Hepatocyte (in vitro differentiated cells): ENCODE measurements at regions not wholly inside any gene's neighbourhood (a gene's known extent, or its start where the extent isn't known, plus 50 kb on each side); places are given as distances from the start of the nearest gene placed in this dataset.

ENCODE experiments used
- DNase-seq: peaks from one replicate; pipeline ENCODE4 v3.0.0-alpha.2; 2016; ENCODE audit warnings: low spot score
- H2AFZ ChIP-seq: fragments of 200-600 bp; sonication (generic); 2 replicates; pipeline ENCODE4 v1.6.0; 2016; ENCODE audit warnings: antibody characterized with exemption, mild to moderate bottlenecking
- H3K27ac ChIP-seq: fragments of 200-600 bp; sonication (generic); 2 replicates; pipeline ENCODE4 v1.5.1; 2016; ENCODE audit warnings: mild to moderate bottlenecking
- H3K27me3 ChIP-seq: fragments of 200-600 bp; sonication (generic); 2 replicates; pipeline ENCODE4 v1.6.1; 2016
- H3K36me3 ChIP-seq: fragments of 200-600 bp; sonication (generic); replicated peaks from 2 replicates; pipeline ENCODE4 v1.5.1; 2016; ENCODE audit warnings: low read depth; ENCODE audit not compliant: insufficient read depth
- H3K4me1 ChIP-seq: fragments of 200-600 bp; sonication (generic); 2 replicates; pipeline ENCODE4 v1.5.1; 2016; ENCODE audit warnings: mild to moderate bottlenecking, moderate library complexity; ENCODE audit not compliant: insufficient read depth
- H3K4me2 ChIP-seq: fragments of 200-600 bp; sonication (generic); 2 replicates; pipeline ENCODE4 v1.6.0; 2016
- H3K4me3 ChIP-seq: fragments of 200-600 bp; sonication (generic); 2 replicates; pipeline ENCODE4 v1.5.1; 2016; ENCODE audit warnings: mild to moderate bottlenecking
- H3K79me2 ChIP-seq: fragments of 200-600 bp; sonication (generic); 2 replicates; pipeline ENCODE4 v1.6.0; 2017; ENCODE audit warnings: mild to moderate bottlenecking
- H3K9me2 ChIP-seq: fragments of 200-600 bp; sonication (generic); replicated peaks from 2 replicates; pipeline ENCODE4 v1.6.0; 2017; ENCODE audit warnings: mild to moderate bottlenecking; ENCODE audit not compliant: insufficient read depth
- H3K9me3 ChIP-seq: fragments of 200-600 bp; sonication (generic); 2 replicates; pipeline ENCODE4 v1.5.1; 2016; ENCODE audit warnings: low read depth, mild to moderate bottlenecking
- H4K20me1 ChIP-seq: fragments of 200-600 bp; sonication (generic); 2 replicates; pipeline ENCODE4 v1.6.0; 2016; ENCODE audit warnings: mild to moderate bottlenecking; ENCODE audit not compliant: insufficient read depth, poor library complexity, severe bottlenecking
- CTCF ChIP-seq: fragments of 200-600 bp; sonication (generic); IDR thresholded peaks from 2 replicates; pipeline ENCODE4 v1.5.1; 2016; ENCODE audit warnings: antibody characterized with exemption, mild to moderate bottlenecking; ENCODE audit not compliant: poor library complexity
- EZH2 ChIP-seq: fragments of 200-600 bp; sonication (generic); IDR thresholded peaks from 2 replicates; pipeline ENCODE4 v1.6.1; 2016; ENCODE audit warnings: antibody characterized with exemption, mild to moderate bottlenecking, borderline replicate concordance
- EZH2phosphoT487 ChIP-seq: fragments of 200-600 bp; sonication (generic); IDR thresholded peaks from one replicate; pipeline ENCODE4 v1.6.1; 2018; ENCODE audit warnings: antibody characterized with exemption, mild to moderate bottlenecking, low read depth, moderate library complexity; ENCODE audit not compliant: unreplicated experiment, severe bottlenecking
- WGBS: methylation state at CpG from one replicate; pipeline ENCODE4 v1.1.6; 2016; ENCODE audit warnings: low lambda C conversion rate; ENCODE audit errors: missing lambda C conversion rate; 5-methylcytosine and 5-hydroxymethylcytosine counted together

GRCh38 chr9:129478961-129479630 lies 141.8 kb downstream of the C9orf50 start:
- H4K20me1 ChIP-seq: no peaks in the 10 kb centered on the region
- no peaks in the 10 kb centered on the region for H3K27me3 ChIP-seq
- peak overlapping the region; percentile 100 for H3K27ac ChIP-seq
- no peaks in the 10 kb centered on the region for H3K9me2 ChIP-seq
- no peak overlapping the region for H3K4me3 ChIP-seq
- H3K9me3 ChIP-seq: no peaks in the 10 kb centered on the region
- H3K4me2 ChIP-seq: peak overlapping the region; percentile 46
- H2AFZ ChIP-seq: peak overlapping the region; percentile 29
- peaks cover 47% of the 10 kb centered on the region for H3K4me1 ChIP-seq
- H3K36me3 ChIP-seq: no peaks in the 10 kb centered on the region
- DNase-seq: peak; percentile 57
- TF ChIP-seq EZH2phosphoT487 (no peak), EZH2 (no peak), CTCF (no peak)
- WGBS: 39% methylated on average over 13 of the region's 13 CpGs
- H3K79me2 ChIP-seq: no peaks in the 10 kb centered on the region

- H4K20me1 ChIP-seq: no peaks in the 10 kb centered on the region
- TF ChIP-seq CTCF: no peak
- no peak for TF ChIP-seq EZH2phosphoT487
- TF ChIP-seq EZH2: no peak
- peak overlapping the region; percentile 100 for H3K27ac ChIP-seq
- no peak for DNase-seq
- no peaks in the 10 kb centered on the region for H3K9me2 ChIP-seq
- H3K79me2 ChIP-seq: no peaks in the 10 kb centered on the region
- H2AFZ ChIP-seq: no peak overlapping the region
- no peaks in the 10 kb centered on the region for H3K27me3 ChIP-seq
- peaks cover 42% of the 10 kb centered on the region for H3K4me1 ChIP-seq
- no peak overlapping the region for H3K4me2 ChIP-seq
- H3K4me3 ChIP-seq: no peak overlapping the region
- H3K9me3 ChIP-seq: no peaks in the 10 kb centered on the region
- no peaks in the 10 kb centered on the region for H3K36me3 ChIP-seq
- WGBS: 97% methylated on average over 3 of the region's 3 CpGs
These were observed 142.4 kb downstream of the C9orf50 start for GRCh38 chr9:129478461-129478860.

- WGBS: 84% methylated on average over 16 of the region's 17 CpGs
These were observed 143.9 kb downstream of the C9orf50 start for GRCh38 chr9:129476821-129477611.

More at GRCh38 chr9:129476821-129477611, 143.9 kb downstream of the C9orf50 start:
- H3K9me3 ChIP-seq: no peaks in the 10 kb centered on the region
- no peaks in the 10 kb centered on the region for H4K20me1 ChIP-seq
- peaks cover 33% of the 10 kb centered on the region for H3K4me1 ChIP-seq
- no peaks in the 10 kb centered on the region for H3K27me3 ChIP-seq
- no peaks in the 10 kb centered on the region for H3K9me2 ChIP-seq
- H2AFZ ChIP-seq: no peak overlapping the region
- no peaks in the 10 kb centered on the region for H3K36me3 ChIP-seq
- DNase-seq: no peak
- no peaks in the 10 kb centered on the region for H3K79me2 ChIP-seq
- no peak overlapping the region for H3K27ac ChIP-seq
- no peak for TF ChIP-seq EZH2phosphoT487
- TF ChIP-seq EZH2: no peak
- TF ChIP-seq CTCF: no peak
- H3K4me2 ChIP-seq: no peak overlapping the region
- H3K4me3 ChIP-seq: no peak overlapping the region
